ENCODE measurements at regions not wholly inside any gene's neighbourhood (a gene's known extent, or its start where the extent isn't known, plus 50 kb on each side); places are given as distances from the start of the nearest gene placed in this dataset.

GRCh38 chr7:68674826-68675225 lies 923.4 kb upstream of the AUTS2 start:
- H3K9me3 ChIP-seq (replicated peaks; ENCODE audit: low read length) = no peaks in the 10 kb centered on the region
- no peak overlapping the region for H3K4me3 ChIP-seq (ENCODE audit: low read length)
- H3K4me2 ChIP-seq (ENCODE audit: low read length) = no peak overlapping the region
- H3K27me3 ChIP-seq (ENCODE audit: control insufficient read depth, insufficient read depth, low read length) = no peaks in the 10 kb centered on the region
- H3K9ac ChIP-seq (ENCODE audit: low read depth, low read length) = no peak overlapping the region
- no peaks in the 10 kb centered on the region for H3K36me3 ChIP-seq (ENCODE audit: insufficient read depth, low read length)
- H3K4me1 ChIP-seq (ENCODE audit: control insufficient read depth, insufficient read depth, low read length) = no peaks in the 10 kb centered on the region

DNA sequence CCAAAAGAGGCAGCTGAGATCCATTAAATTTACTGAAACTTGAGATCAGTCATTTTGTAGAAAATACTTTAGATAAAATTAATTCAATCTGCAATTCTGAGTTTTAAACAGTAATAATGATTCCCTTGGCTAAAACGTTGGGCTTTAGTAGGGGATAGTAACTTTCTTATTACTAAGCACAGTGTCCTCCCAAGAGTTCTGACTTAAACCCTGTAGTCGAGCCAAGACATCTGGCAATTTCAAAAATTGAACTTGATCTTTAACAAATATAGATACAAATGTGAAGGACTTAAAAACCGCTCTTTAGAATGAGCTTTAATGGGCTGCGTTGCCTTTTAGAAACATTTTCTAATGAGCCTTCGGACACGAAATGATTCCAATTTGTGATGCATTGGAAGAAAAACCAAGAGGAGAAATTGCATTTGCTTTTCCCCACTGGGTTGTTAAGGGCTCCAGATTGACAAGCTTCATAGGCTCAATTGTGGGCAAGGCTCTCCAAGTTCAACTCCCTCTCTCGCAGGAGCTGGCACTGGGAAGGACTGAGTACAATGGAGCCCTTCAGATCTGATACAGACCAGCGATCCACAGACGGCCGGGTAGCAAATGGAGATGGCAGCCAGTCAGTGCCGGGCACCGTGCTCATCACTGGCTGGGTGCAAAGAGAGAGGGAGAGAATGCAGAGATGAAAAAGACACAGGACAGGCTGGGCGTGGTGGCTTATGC lies 921.3 kb upstream of the AUTS2 start:
- no peaks in the 10 kb centered on the region for H3K27me3 ChIP-seq (ENCODE audit: control insufficient read depth, insufficient read depth, low read length)
- H3K4me1 ChIP-seq (ENCODE audit: control insufficient read depth, insufficient read depth, low read length) = no peaks in the 10 kb centered on the region
- H3K4me2 ChIP-seq (ENCODE audit: low read length) = no peak overlapping the region
- no peak overlapping the region for H3K4me3 ChIP-seq (ENCODE audit: low read length)
- H3K9ac ChIP-seq (ENCODE audit: low read depth, low read length) = no peak overlapping the region
- no peaks in the 10 kb centered on the region for H3K36me3 ChIP-seq (ENCODE audit: insufficient read depth, low read length)
- H3K9me3 ChIP-seq (replicated peaks; ENCODE audit: low read length) = no peaks in the 10 kb centered on the region

- Histone ChIP-seq H3K4me1 (ENCODE audit: control insufficient read depth, insufficient read depth, low read length) (no peaks in the 10 kb centered on the region), H3K27me3 (ENCODE audit: control insufficient read depth, insufficient read depth, low read length) (no peaks in the 10 kb centered on the region), H3K4me2 (ENCODE audit: low read length) (no peak overlapping the region), H3K9ac (ENCODE audit: low read depth, low read length) (no peak overlapping the region), H3K9me3 (replicated peaks; ENCODE audit: low read length) (no peaks in the 10 kb centered on the region), H3K36me3 (ENCODE audit: insufficient read depth, low read length) (no peaks in the 10 kb centered on the region), H3K4me3 (ENCODE audit: low read length) (no peak overlapping the region)
Observed at GRCh38 chr7:68678196-68678595, 920.1 kb upstream of the AUTS2 start.

GRCh38 chr7:68679459-68680234 lies 918.6 kb upstream of the AUTS2 start:
- Histone ChIP-seq H3K4me3 (ENCODE audit: low read length) (no peak overlapping the region), H3K27me3 (ENCODE audit: control insufficient read depth, insufficient read depth, low read length) (no peaks in the 10 kb centered on the region), H3K9ac (ENCODE audit: low read depth, low read length) (no peak overlapping the region), H3K36me3 (ENCODE audit: insufficient read depth, low read length) (no peaks in the 10 kb centered on the region), H3K9me3 (replicated peaks; ENCODE audit: low read length) (peaks cover 3% of the 10 kb centered on the region), H3K4me2 (ENCODE audit: low read length) (no peak overlapping the region), H3K4me1 (ENCODE audit: control insufficient read depth, insufficient read depth, low read length) (no peaks in the 10 kb centered on the region)

- Histone ChIP-seq H3K4me2 (ENCODE audit: low read length) (no peak overlapping the region), H3K36me3 (ENCODE audit: insufficient read depth, low read length) (no peaks in the 10 kb centered on the region), H3K9ac (ENCODE audit: low read depth, low read length) (no peak overlapping the region), H3K4me1 (ENCODE audit: control insufficient read depth, insufficient read depth, low read length) (no peaks in the 10 kb centered on the region), H3K9me3 (replicated peaks; ENCODE audit: low read length) (peaks cover 3% of the 10 kb centered on the region), H3K27me3 (ENCODE audit: control insufficient read depth, insufficient read depth, low read length) (no peaks in the 10 kb centered on the region), H3K4me3 (ENCODE audit: low read length) (no peak overlapping the region)
Observed at GRCh38 chr7:68680235-68680872, 917.9 kb upstream of the AUTS2 start.

DNA sequence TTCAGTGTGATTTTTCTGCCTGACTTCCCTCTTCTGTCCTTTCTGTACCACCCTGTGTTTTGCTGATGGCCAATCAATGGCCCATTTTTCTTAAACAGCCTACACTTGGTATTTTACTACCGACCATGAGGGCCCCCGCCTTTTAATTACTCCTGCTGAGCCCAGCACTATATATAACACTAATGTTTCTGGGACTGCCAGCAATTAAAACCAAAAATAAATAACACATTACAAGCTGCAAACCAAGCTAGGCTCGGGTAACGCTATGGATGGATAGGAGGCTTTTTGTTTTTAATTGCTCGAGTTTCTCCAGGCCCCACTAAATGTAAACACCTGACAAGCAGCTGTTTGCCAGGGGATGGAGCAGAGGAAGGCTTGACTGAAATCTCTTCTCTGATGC lies 915.4 kb upstream of the AUTS2 start:
- H3K4me3 ChIP-seq (ENCODE audit: low read length) = no peak overlapping the region
- H3K4me1 ChIP-seq (ENCODE audit: control insufficient read depth, insufficient read depth, low read length) = no peaks in the 10 kb centered on the region
- no peak overlapping the region for H3K4me2 ChIP-seq (ENCODE audit: low read length)
- peaks cover 3% of the 10 kb centered on the region for H3K9me3 ChIP-seq (replicated peaks; ENCODE audit: low read length)
- H3K27me3 ChIP-seq (ENCODE audit: control insufficient read depth, insufficient read depth, low read length) = no peaks in the 10 kb centered on the region
- H3K36me3 ChIP-seq (ENCODE audit: insufficient read depth, low read length) = no peaks in the 10 kb centered on the region
- no peak overlapping the region for H3K9ac ChIP-seq (ENCODE audit: low read depth, low read length)

GRCh38 chr7:68684246-68684839 lies 913.9 kb upstream of the AUTS2 start:
- H3K4me3 ChIP-seq (ENCODE audit: low read length) = no peak overlapping the region
- H3K36me3 ChIP-seq (ENCODE audit: insufficient read depth, low read length) = no peaks in the 10 kb centered on the region
- H3K9me3 ChIP-seq (replicated peaks; ENCODE audit: low read length) = peaks cover 3% of the 10 kb centered on the region
- peaks cover 7% of the 10 kb centered on the region for H3K4me1 ChIP-seq (ENCODE audit: control insufficient read depth, insufficient read depth, low read length)
- H3K9ac ChIP-seq (ENCODE audit: low read depth, low read length) = no peak overlapping the region
- H3K27me3 ChIP-seq (ENCODE audit: control insufficient read depth, insufficient read depth, low read length) = no peaks in the 10 kb centered on the region
- H3K4me2 ChIP-seq (ENCODE audit: low read length) = no peak overlapping the region

DNA sequence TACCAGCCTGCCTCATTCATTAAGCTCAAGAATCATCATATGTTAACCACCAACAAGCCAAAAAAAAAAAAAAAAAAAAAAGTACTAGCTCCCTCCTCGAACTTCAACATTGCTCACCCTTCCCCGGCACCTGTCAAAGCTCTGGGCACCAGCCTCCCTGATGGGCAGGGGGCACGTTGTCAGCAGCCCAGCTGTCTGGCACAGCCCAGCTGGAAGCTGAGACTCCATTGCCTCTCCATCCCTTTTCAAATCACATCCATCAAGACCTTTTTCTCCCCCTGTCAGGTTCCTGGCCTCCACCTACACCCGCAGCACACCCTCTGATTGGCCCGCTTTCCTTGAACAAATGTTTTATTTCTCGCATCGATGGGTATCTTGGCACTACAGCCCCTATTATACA lies 913.3 kb upstream of the AUTS2 start:
- Histone ChIP-seq H3K9me3 (replicated peaks; ENCODE audit: low read length) (peaks cover 3% of the 10 kb centered on the region), H3K4me1 (ENCODE audit: control insufficient read depth, insufficient read depth, low read length) (peaks cover 7% of the 10 kb centered on the region), H3K27me3 (ENCODE audit: control insufficient read depth, insufficient read depth, low read length) (no peaks in the 10 kb centered on the region), H3K4me2 (ENCODE audit: low read length) (no peak overlapping the region), H3K4me3 (ENCODE audit: low read length) (no peak overlapping the region), H3K9ac (ENCODE audit: low read depth, low read length) (no peak overlapping the region), H3K36me3 (ENCODE audit: insufficient read depth, low read length) (no peaks in the 10 kb centered on the region)

DNA sequence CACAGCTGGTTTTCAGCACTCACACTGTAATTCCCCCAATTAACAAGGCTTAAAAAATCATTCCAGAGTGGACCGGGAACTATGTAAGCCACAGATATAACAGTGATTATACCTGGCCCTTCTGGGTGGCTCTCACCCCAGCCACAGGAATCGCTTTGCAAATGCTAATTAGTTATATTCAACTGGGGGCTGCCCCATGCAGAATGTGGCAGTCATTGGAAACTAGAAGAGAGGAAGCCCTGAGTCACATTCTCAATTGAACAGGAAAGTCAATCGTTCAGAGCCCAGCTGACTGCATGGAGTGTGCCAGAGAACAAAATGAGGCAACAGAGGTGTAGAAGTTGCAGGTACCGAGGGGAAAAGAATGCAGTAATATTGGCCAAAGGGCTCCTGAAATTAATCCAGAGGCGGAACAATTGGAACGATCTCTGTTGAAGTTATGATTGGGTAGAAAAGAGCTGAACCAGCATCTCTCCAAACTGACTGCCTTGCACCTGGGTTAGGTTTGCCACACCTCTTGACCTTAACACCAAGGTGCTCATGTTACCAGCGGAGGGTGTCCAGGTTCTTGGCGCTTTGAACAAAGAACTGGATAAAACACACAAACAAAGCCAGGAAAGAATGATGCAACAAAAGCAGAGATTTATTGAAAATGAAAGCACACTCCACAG lies 909.7 kb upstream of the AUTS2 start:
- H3K36me3 ChIP-seq (ENCODE audit: insufficient read depth, low read length) = no peaks in the 10 kb centered on the region
- H3K4me3 ChIP-seq (ENCODE audit: low read length) = no peak overlapping the region
- peaks cover 3% of the 10 kb centered on the region for H3K9me3 ChIP-seq (replicated peaks; ENCODE audit: low read length)
- no peaks in the 10 kb centered on the region for H3K27me3 ChIP-seq (ENCODE audit: control insufficient read depth, insufficient read depth, low read length)
- peak overlapping the region; percentile 10 for H3K4me2 ChIP-seq (ENCODE audit: low read length)
- H3K4me1 ChIP-seq (ENCODE audit: control insufficient read depth, insufficient read depth, low read length) = peaks cover 30% of the 10 kb centered on the region
- H3K9ac ChIP-seq (ENCODE audit: low read depth, low read length) = no peak overlapping the region

DNA sequence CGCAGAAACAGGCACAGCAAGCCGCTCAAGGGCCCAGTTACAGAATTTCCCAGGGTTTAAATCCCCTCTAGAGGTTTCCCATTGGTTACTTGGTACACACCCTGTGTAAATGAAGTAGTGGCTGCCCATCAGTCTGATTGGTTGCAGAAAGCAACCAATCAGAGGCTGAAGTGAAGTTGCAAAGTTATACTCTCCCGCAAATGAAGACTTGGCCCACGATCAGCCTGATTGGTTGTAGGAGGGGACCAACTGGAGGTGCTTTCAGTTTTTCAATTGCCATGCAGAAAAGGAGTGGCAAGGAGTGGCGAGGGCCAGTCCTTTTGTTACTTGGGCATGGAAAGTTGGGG lies 909.2 kb upstream of the AUTS2 start:
- no peak overlapping the region for H3K9ac ChIP-seq (ENCODE audit: low read depth, low read length)
- peaks cover 30% of the 10 kb centered on the region for H3K4me1 ChIP-seq (ENCODE audit: control insufficient read depth, insufficient read depth, low read length)
- no peaks in the 10 kb centered on the region for H3K27me3 ChIP-seq (ENCODE audit: control insufficient read depth, insufficient read depth, low read length)
- peaks cover 3% of the 10 kb centered on the region for H3K9me3 ChIP-seq (replicated peaks; ENCODE audit: low read length)
- no peaks in the 10 kb centered on the region for H3K36me3 ChIP-seq (ENCODE audit: insufficient read depth, low read length)
- no peak overlapping the region for H3K4me3 ChIP-seq (ENCODE audit: low read length)
- H3K4me2 ChIP-seq (ENCODE audit: low read length) = no peak overlapping the region

Measured in skeletal muscle satellite cell (primary cell).